T-cell (primary cell): ENCODE measurements at regions not wholly inside any gene's neighbourhood (a gene's known extent, or its start where the extent isn't known, plus 50 kb on each side); places are given as distances from the start of the nearest gene placed in this dataset.

ENCODE experiments used
- ATAC-seq, 4 experiments: fragments of 200-7000 bp in 3 of 4; fragments of 150-1000 bp in 1 of 4; cut with Tn5 transposase; replicated peaks in 1 of 4; 1 replicate in 3 of 4; 2 replicates in 1 of 4; pipeline ENCODE4 v1.10.0; 2021; ENCODE audit warnings: moderate library complexity in 3 of 4, mild to moderate bottlenecking in 2 of 4, moderate number of reproducible peaks in 1 of 4
- CTCF ChIA-PET, 2 donors: fragments of 300-600 bp; sonication (Branson Sonifier 250); formaldehyde crosslinking; loops; one replicate each; lab custom pipeline; 2022; ENCODE audit warnings: antibody characterized with exemption in 2 of 2; lab: Charles Lee
- POLR2A ChIA-PET, 2 donors: fragments of 300-600 bp; sonication (Branson Sonifier 250); formaldehyde crosslinking; loops; one replicate each; lab custom pipeline; 2022; ENCODE audit warnings: antibody characterized with exemption in 2 of 2; lab: Charles Lee
- DNase-seq, 35 experiments: peaks; one replicate each; pipeline versions ENCODE4 v3.0.0 to v3.0.0-alpha.2; 2013 to 2023
- H3K27ac ChIP-seq: one replicate; pipeline ENCODE4 v1.5.1; 2013; ENCODE audit warnings: low read length
- H3K27me3 ChIP-seq, 2 experiments: replicated peaks in 1 of 2; 1 replicate in 1 of 2; 2 replicates in 1 of 2; pipeline versions ENCODE4 v1.6.1 to v1.7.0; 2013; ENCODE audit warnings: low read length in 1 of 2, mixed read lengths in 1 of 2; ENCODE audit not compliant: control insufficient read depth in 2 of 2, insufficient read depth in 2 of 2; ENCODE audit errors: extremely low read depth in 1 of 2
- H3K36me3 ChIP-seq, 2 donors: 1 replicate in 1 of 2; 2 replicates in 1 of 2; pipeline versions ENCODE4 v1.6.1 to v1.7.0; 2013; ENCODE audit warnings: low read length in 1 of 2; ENCODE audit not compliant: control insufficient read depth in 2 of 2, insufficient read depth in 1 of 2; ENCODE audit errors: extremely low read depth in 1 of 2
- H3K4me1 ChIP-seq, 2 experiments: 1 replicate in 1 of 2; 2 replicates in 1 of 2; pipeline versions ENCODE4 v1.6.1 to v1.7.0; 2013; ENCODE audit warnings: low read length in 2 of 2, mixed read lengths in 1 of 2; ENCODE audit not compliant: insufficient read depth in 2 of 2, control insufficient read depth in 1 of 2; ENCODE audit errors: extremely low read depth in 1 of 2
- H3K4me3 ChIP-seq, 2 donors: 1 replicate in 1 of 2; 2 replicates in 1 of 2; pipeline versions ENCODE4 v1.5.1 to v1.7.0; 2013; ENCODE audit warnings: mild to moderate bottlenecking in 2 of 2, low read length in 1 of 2, moderate library complexity in 1 of 2; ENCODE audit not compliant: control insufficient read depth in 1 of 2; ENCODE audit errors: extremely low read depth in 1 of 2
- H3K9me3 ChIP-seq: 2 replicates; pipeline ENCODE4 v1.7.0; 2013
- H3K27ac Mint-ChIP-seq, 2 donors: one replicate each; pipeline ENCODE4 v1.8.0; 2020 to 2021; ENCODE audit warnings: mild to moderate bottlenecking in 2 of 2, mixed read lengths in 2 of 2
- H3K27me3 Mint-ChIP-seq, 2 donors: one replicate each; pipeline ENCODE4 v1.8.0; 2021 to 2022; ENCODE audit warnings: mixed read lengths in 2 of 2
- H3K36me3 Mint-ChIP-seq: one replicate; pipeline ENCODE4 v1.8.0; 2021; ENCODE audit warnings: mixed read lengths
- H3K4me1 Mint-ChIP-seq, 3 donors: one replicate each; pipeline ENCODE4 v1.8.0; 2020 to 2022; ENCODE audit warnings: mixed read lengths in 3 of 3, mild to moderate bottlenecking in 1 of 3
- H3K4me3 Mint-ChIP-seq, 3 donors: one replicate each; pipeline ENCODE4 v1.8.0; 2020 to 2022; ENCODE audit warnings: mild to moderate bottlenecking in 3 of 3, mixed read lengths in 3 of 3, moderate library complexity in 3 of 3
- H3K9me3 Mint-ChIP-seq, 3 donors: one replicate each; pipeline ENCODE4 v1.8.0; 2020 to 2022; ENCODE audit warnings: mixed read lengths in 3 of 3
- WGBS: methylation state at CpG from one replicate; pipeline ENCODE4 v1.1.5; 2013; ENCODE audit warnings: missing lambda C conversion rate; ENCODE audit not compliant: insufficient coverage; 5-methylcytosine and 5-hydroxymethylcytosine counted together

- POLR2A ChIA-PET: no interaction called here
- H3K27ac ChIP-seq: no peak overlapping the region
- H3K4me1 ChIP-seq: no peaks in the 10 kb centered on the region
- Mint-ChIP-seq H3K4me1 (no peaks in the 10 kb centered on the region), H3K9me3 (no peaks in the 10 kb centered on the region), H3K27ac (no peak overlapping the region), H3K4me3 (no peak overlapping the region), H3K27me3 (peaks cover 1 to 10% of the 10 kb centered on the region in 2 donors), H3K36me3 (no peaks in the 10 kb centered on the region)
- H3K9me3 ChIP-seq: no peaks in the 10 kb centered on the region
- H3K27me3 ChIP-seq: peaks cover 0 to 17% of the 10 kb centered on the region in 2 experiments
- ATAC-seq (no peak), DNase-seq (no peak)
- no peak overlapping the region for H3K4me3 ChIP-seq
- CTCF ChIA-PET: no interaction called here
- H3K36me3 ChIP-seq: no peaks in the 10 kb centered on the region
- 80% methylated on average over 7 of the region's 8 CpGs for WGBS
Measured at GRCh38 chr11:70697701-70698100, 299.4 kb downstream of the CTTN start.

- peaks cover under 1 to 1% of the 10 kb centered on the region in 2 donors for H3K27me3 Mint-ChIP-seq
- no peaks in the 10 kb centered on the region for H3K36me3 ChIP-seq
- H3K9me3 Mint-ChIP-seq: no peaks in the 10 kb centered on the region
- CTCF ChIA-PET: no interaction called here
- no peak overlapping the region for H3K4me3 Mint-ChIP-seq
- H3K4me1 ChIP-seq: no peaks in the 10 kb centered on the region
- H3K27me3 ChIP-seq: peaks cover 0 to 21% of the 10 kb centered on the region in 2 experiments
- DNase-seq: no peak
- no peaks in the 10 kb centered on the region for H3K36me3 Mint-ChIP-seq
- POLR2A ChIA-PET: no interaction called here
- no peaks in the 10 kb centered on the region for H3K9me3 ChIP-seq
- no peak overlapping the region for H3K27ac Mint-ChIP-seq
- no peaks in the 10 kb centered on the region for H3K4me1 Mint-ChIP-seq
- no peak overlapping the region for H3K4me3 ChIP-seq
- H3K27ac ChIP-seq: no peak overlapping the region
- 88% methylated on average over 1 of the region's 2 CpGs for WGBS
- no peak for ATAC-seq
Measured at GRCh38 chr11:70698871-70699270, 300.5 kb downstream of the CTTN start.

- ChIA-PET CTCF (no interaction called here), POLR2A (no interaction called here)
- H3K4me1 ChIP-seq: no peaks in the 10 kb centered on the region
- H3K27ac ChIP-seq: no peak overlapping the region
- no peak for ATAC-seq
- H3K27me3 ChIP-seq: peaks cover 0 to 18% of the 10 kb centered on the region in 2 experiments
- H3K4me1 Mint-ChIP-seq: no peaks in the 10 kb centered on the region
- H3K4me3 ChIP-seq: no peak overlapping the region
- no peak for DNase-seq
- 77% methylated on average over 6 of the region's 7 CpGs for WGBS
- no peaks in the 10 kb centered on the region for H3K36me3 ChIP-seq
- peaks cover 0 to 2% of the 10 kb centered on the region in 2 donors for H3K27me3 Mint-ChIP-seq
- no peaks in the 10 kb centered on the region for H3K9me3 ChIP-seq
- no peak overlapping the region for H3K27ac Mint-ChIP-seq
- no peaks in the 10 kb centered on the region for H3K36me3 Mint-ChIP-seq
- no peaks in the 10 kb centered on the region for H3K9me3 Mint-ChIP-seq
- no peak overlapping the region for H3K4me3 Mint-ChIP-seq
Measured at GRCh38 chr11:70699294-70700221, 301.2 kb downstream of the CTTN start.

GRCh38 chr11:70700453-70700852 is 302.1 kb downstream of the CTTN start:
- Histone ChIP-seq H3K27me3 (peaks cover 0 to 14% of the 10 kb centered on the region in 2 experiments), H3K9me3 (no peaks in the 10 kb centered on the region), H3K27ac (no peak overlapping the region), H3K36me3 (no peaks in the 10 kb centered on the region), H3K4me1 (no peaks in the 10 kb centered on the region), H3K4me3 (no peak overlapping the region)
- no peaks in the 10 kb centered on the region for H3K9me3 Mint-ChIP-seq
- ATAC-seq: no peak
- ChIA-PET CTCF (no interaction called here), POLR2A (no interaction called here)
- H3K27ac Mint-ChIP-seq: no peak overlapping the region
- peaks cover 0 to 2% of the 10 kb centered on the region in 2 donors for H3K27me3 Mint-ChIP-seq
- H3K36me3 Mint-ChIP-seq: no peaks in the 10 kb centered on the region
- no peak for DNase-seq
- no peaks in the 10 kb centered on the region for H3K4me1 Mint-ChIP-seq
- WGBS: 77% methylated on average over 7 of the region's 8 CpGs
- no peak overlapping the region for H3K4me3 Mint-ChIP-seq

GRCh38 chr11:70700871-70701270 is 302.5 kb downstream of the CTTN start:
- H3K36me3 ChIP-seq: no peaks in the 10 kb centered on the region
- H3K4me3 ChIP-seq: no peak overlapping the region
- no peak overlapping the region for H3K27ac ChIP-seq
- DNase-seq (no peak), ATAC-seq (no peak)
- no peaks in the 10 kb centered on the region for H3K9me3 ChIP-seq
- Mint-ChIP-seq H3K9me3 (no peaks in the 10 kb centered on the region), H3K4me3 (no peak overlapping the region), H3K27ac (no peak overlapping the region), H3K27me3 (peaks cover 0 to 2% of the 10 kb centered on the region in 2 donors), H3K36me3 (no peaks in the 10 kb centered on the region), H3K4me1 (no peaks in the 10 kb centered on the region)
- H3K27me3 ChIP-seq: peaks cover 0 to 18% of the 10 kb centered on the region in 2 experiments
- ChIA-PET CTCF (no interaction called here), POLR2A (no interaction called here)
- H3K4me1 ChIP-seq: no peaks in the 10 kb centered on the region
- WGBS: 29% methylated on average over 2 of the region's 5 CpGs

- Histone ChIP-seq H3K27ac (no peak overlapping the region), H3K4me3 (no peak overlapping the region), H3K9me3 (no peaks in the 10 kb centered on the region), H3K36me3 (no peaks in the 10 kb centered on the region), H3K27me3 (peaks cover 0 to 21% of the 10 kb centered on the region in 2 experiments), H3K4me1 (no peaks in the 10 kb centered on the region)
- Mint-ChIP-seq H3K4me1 (no peaks in the 10 kb centered on the region), H3K4me3 (no peak overlapping the region), H3K9me3 (no peaks in the 10 kb centered on the region), H3K36me3 (no peaks in the 10 kb centered on the region), H3K27ac (no peak overlapping the region), H3K27me3 (peaks cover 0 to 2% of the 10 kb centered on the region in 2 donors)
- POLR2A ChIA-PET: no interaction called here
- CTCF ChIA-PET: no interaction called here
- 93% methylated on average over 3 of the region's 4 CpGs for WGBS
- DNase-seq (no peak), ATAC-seq (no peak)
Measured at GRCh38 chr11:70702040-70702648, 303.8 kb downstream of the CTTN start.
